Transverse colon (tissue), 3 donors: ENCODE measurements at regions not wholly inside any gene's neighbourhood (a gene's known extent, or its start where the extent isn't known, plus 50 kb on each side); places are given as distances from the start of the nearest gene placed in this dataset.

ENCODE experiments used
- POLR2A ChIP-seq: fragments of 450-650 bp; IDR thresholded peaks from one replicate; pipeline ENCODE4 v1.6.1; 2016; ENCODE audit warnings: antibody characterized with exemption, mild to moderate bottlenecking, moderate library complexity
- TF ChIP-seq, protein P1 (sequence below), 5 experiments: fragments of 200-600 bp in 3 of 5; fragments of 450-650 bp in 2 of 5; sonication (generic) in 3 of 5; IDR thresholded peaks; 1 replicate in 2 of 5; 2 replicates in 3 of 5; pipeline ENCODE4 v1.5.1; 2016 to 2017; ENCODE audit warnings: antibody characterized with exemption in 5 of 5, inconsistent platforms in 3 of 5, mild to moderate bottlenecking in 2 of 5, moderate library complexity in 1 of 5

GRCh38 chr2:168300460-168300859 is 53.1 kb upstream of the STK39 start:
- no peak for TF ChIP-seq POLR2A
- TF ChIP-seq, protein P1, sequence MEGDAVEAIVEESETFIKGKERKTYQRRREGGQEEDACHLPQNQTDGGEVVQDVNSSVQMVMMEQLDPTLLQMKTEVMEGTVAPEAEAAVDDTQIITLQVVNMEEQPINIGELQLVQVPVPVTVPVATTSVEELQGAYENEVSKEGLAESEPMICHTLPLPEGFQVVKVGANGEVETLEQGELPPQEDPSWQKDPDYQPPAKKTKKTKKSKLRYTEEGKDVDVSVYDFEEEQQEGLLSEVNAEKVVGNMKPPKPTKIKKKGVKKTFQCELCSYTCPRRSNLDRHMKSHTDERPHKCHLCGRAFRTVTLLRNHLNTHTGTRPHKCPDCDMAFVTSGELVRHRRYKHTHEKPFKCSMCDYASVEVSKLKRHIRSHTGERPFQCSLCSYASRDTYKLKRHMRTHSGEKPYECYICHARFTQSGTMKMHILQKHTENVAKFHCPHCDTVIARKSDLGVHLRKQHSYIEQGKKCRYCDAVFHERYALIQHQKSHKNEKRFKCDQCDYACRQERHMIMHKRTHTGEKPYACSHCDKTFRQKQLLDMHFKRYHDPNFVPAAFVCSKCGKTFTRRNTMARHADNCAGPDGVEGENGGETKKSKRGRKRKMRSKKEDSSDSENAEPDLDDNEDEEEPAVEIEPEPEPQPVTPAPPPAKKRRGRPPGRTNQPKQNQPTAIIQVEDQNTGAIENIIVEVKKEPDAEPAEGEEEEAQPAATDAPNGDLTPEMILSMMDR (IDR thresholded peaks at IDR 0.05): no peak
